ENCODE measurements at regions not wholly inside any gene's neighbourhood (a gene's known extent, or its start where the extent isn't known, plus 50 kb on each side); places are given as distances from the start of the nearest gene placed in this dataset.

GRCh38 chr4:16989371-16989770 is 90.9 kb upstream of the LDB2 start:
- no peak overlapping the region for H2AFZ ChIP-seq (ENCODE audit: control insufficient read depth, low read length)
- H3K79me2 ChIP-seq (ENCODE audit: control insufficient read depth, insufficient read depth, low read length) = no peaks in the 10 kb centered on the region
- H3K27ac ChIP-seq (ENCODE audit: control insufficient read depth, insufficient read depth, low read length) = no peak overlapping the region
- H3K9me3 ChIP-seq (ENCODE audit: control insufficient read depth, low read depth, low read length) = no peaks in the 10 kb centered on the region
- DNase-seq (ENCODE audit: low read depth, low spot score) (no peak), FAIRE-seq (no peak)
- dilution Hi-C loops (cut with MboI; ENCODE audit: extremely low pct_ligation_motif_present, low sequenced_read_pairs) = no loop called here
- H3K4me3 ChIP-seq (ENCODE audit: control insufficient read depth in 2 of 3, extremely low read depth in 1 of 3, insufficient read depth in 2 of 3, low read depth in 1 of 3, low read length in 3 of 3) = no peak overlapping the region
- no peaks in the 10 kb centered on the region for H3K27me3 ChIP-seq (ENCODE audit: control insufficient read depth, extremely low read depth, insufficient read depth, low read length)
- no peaks in the 10 kb centered on the region for H3K9me1 ChIP-seq (ENCODE audit: control insufficient read depth, extremely low read depth, insufficient read depth, low read length)
- no peaks in the 10 kb centered on the region for H4K20me1 ChIP-seq (ENCODE audit: control insufficient read depth, extremely low read depth, insufficient read depth, low read length)
- no peaks in the 10 kb centered on the region for H3K36me3 ChIP-seq (ENCODE audit: control insufficient read depth in 2 of 2, extremely low read depth in 1 of 2, insufficient read depth in 2 of 2, low read length in 2 of 2)
- TF ChIP-seq EZH2 (IDR thresholded peaks at IDR 0.05; ENCODE audit: low read length) = no peak
- H3K4me2 ChIP-seq (ENCODE audit: control insufficient read depth, extremely low read depth, insufficient read depth, low read depth, low read length) = no peak overlapping the region
- no peaks in the 10 kb centered on the region for H3K4me1 ChIP-seq (ENCODE audit: control insufficient read depth, extremely low read depth, insufficient read depth, low read length)
- no peak overlapping the region for H3K9ac ChIP-seq (ENCODE audit: control insufficient read depth, extremely low read depth, insufficient read depth, low read length)

- H3K4me3 ChIP-seq (ENCODE audit: control insufficient read depth in 2 of 3, extremely low read depth in 1 of 3, insufficient read depth in 2 of 3, low read depth in 1 of 3, low read length in 3 of 3) = no peak overlapping the region
- H3K27me3 ChIP-seq (ENCODE audit: control insufficient read depth, extremely low read depth, insufficient read depth, low read length) = no peaks in the 10 kb centered on the region
- no peak for FAIRE-seq
- H3K36me3 ChIP-seq (ENCODE audit: control insufficient read depth in 2 of 2, extremely low read depth in 1 of 2, insufficient read depth in 2 of 2, low read length in 2 of 2) = no peaks in the 10 kb centered on the region
- no peaks in the 10 kb centered on the region for H4K20me1 ChIP-seq (ENCODE audit: control insufficient read depth, extremely low read depth, insufficient read depth, low read length)
- no peaks in the 10 kb centered on the region for H3K9me1 ChIP-seq (ENCODE audit: control insufficient read depth, extremely low read depth, insufficient read depth, low read length)
- H3K9ac ChIP-seq (ENCODE audit: control insufficient read depth, extremely low read depth, insufficient read depth, low read length) = no peak overlapping the region
- H3K79me2 ChIP-seq (ENCODE audit: control insufficient read depth, insufficient read depth, low read length) = no peaks in the 10 kb centered on the region
- no peaks in the 10 kb centered on the region for H3K4me1 ChIP-seq (ENCODE audit: control insufficient read depth, extremely low read depth, insufficient read depth, low read length)
- no peaks in the 10 kb centered on the region for H3K9me3 ChIP-seq (ENCODE audit: control insufficient read depth, low read depth, low read length)
- no peak for DNase-seq (ENCODE audit: low read depth, low spot score)
- H3K27ac ChIP-seq (ENCODE audit: control insufficient read depth, insufficient read depth, low read length) = no peak overlapping the region
- TF ChIP-seq CTCF (optimal IDR thresholded peaks at IDR 0.05 in 1 of 3, IDR thresholded peaks at IDR 0.05 in 1 of 3, conservative IDR thresholded peaks at IDR 0.05 in 1 of 3; ENCODE audit: extremely low read depth in 1 of 3, insufficient read depth in 2 of 3, low read length in 3 of 3) (no peak), EZH2 (IDR thresholded peaks at IDR 0.05; ENCODE audit: low read length) (no peak)
- dilution Hi-C loops (cut with MboI; ENCODE audit: extremely low pct_ligation_motif_present, low sequenced_read_pairs) = no loop called here
- no peak overlapping the region for H3K4me2 ChIP-seq (ENCODE audit: control insufficient read depth, extremely low read depth, insufficient read depth, low read depth, low read length)
- H2AFZ ChIP-seq (ENCODE audit: control insufficient read depth, low read length) = no peak overlapping the region
These were observed 90.4 kb upstream of the LDB2 start for GRCh38 chr4:16988814-16989213.

GRCh38 chr4:16977081-16977480 is 78.6 kb upstream of the LDB2 start:
- Histone ChIP-seq H3K36me3 (ENCODE audit: control insufficient read depth in 2 of 2, extremely low read depth in 1 of 2, insufficient read depth in 2 of 2, low read length in 2 of 2) (no peaks in the 10 kb centered on the region), H3K9me3 (ENCODE audit: control insufficient read depth, low read depth, low read length) (no peaks in the 10 kb centered on the region), H3K4me2 (ENCODE audit: control insufficient read depth, extremely low read depth, insufficient read depth, low read depth, low read length) (no peak overlapping the region), H3K9ac (ENCODE audit: control insufficient read depth, extremely low read depth, insufficient read depth, low read length) (no peak overlapping the region), H4K20me1 (ENCODE audit: control insufficient read depth, extremely low read depth, insufficient read depth, low read length) (no peaks in the 10 kb centered on the region), H3K9me1 (ENCODE audit: control insufficient read depth, extremely low read depth, insufficient read depth, low read length) (no peaks in the 10 kb centered on the region), H3K4me3 (ENCODE audit: control insufficient read depth in 2 of 3, extremely low read depth in 1 of 3, insufficient read depth in 2 of 3, low read depth in 1 of 3, low read length in 3 of 3) (no peak overlapping the region), H3K27me3 (ENCODE audit: control insufficient read depth, extremely low read depth, insufficient read depth, low read length) (no peaks in the 10 kb centered on the region), H3K79me2 (ENCODE audit: control insufficient read depth, insufficient read depth, low read length) (no peaks in the 10 kb centered on the region), H3K27ac (ENCODE audit: control insufficient read depth, insufficient read depth, low read length) (no peak overlapping the region), H2AFZ (ENCODE audit: control insufficient read depth, low read length) (no peak overlapping the region), H3K4me1 (ENCODE audit: control insufficient read depth, extremely low read depth, insufficient read depth, low read length) (no peaks in the 10 kb centered on the region)
- TF ChIP-seq EZH2 (IDR thresholded peaks at IDR 0.05; ENCODE audit: low read length) = no peak
- TF ChIP-seq CTCF (optimal IDR thresholded peaks at IDR 0.05 in 1 of 3, IDR thresholded peaks at IDR 0.05 in 1 of 3, conservative IDR thresholded peaks at IDR 0.05 in 1 of 3; ENCODE audit: extremely low read depth in 1 of 3, insufficient read depth in 2 of 3, low read length in 3 of 3) = no peak
- dilution Hi-C loops (cut with MboI; ENCODE audit: extremely low pct_ligation_motif_present, low sequenced_read_pairs) = no loop called here
- FAIRE-seq (no peak), DNase-seq (ENCODE audit: low read depth, low spot score) (no peak)

Data from keratinocyte (primary cell).